K562 (cell line): ENCODE measurements at regions not wholly inside any gene's neighbourhood (a gene's known extent, or its start where the extent isn't known, plus 50 kb on each side); places are given as distances from the start of the nearest gene placed in this dataset.

Experiments used
- ATAC-seq: fragments of 200-7000 bp; cut with Tn5 transposase; 3 replicates; pipeline ENCODE4 v1.9.1; 2020; ENCODE audit warnings: moderate library complexity
- BruUV-seq: library from RNA; stranded (reverse); fragments of 400-500 nt; replicated peaks from 2 replicates; lab custom pipeline; 2021; lab: Mats Ljungman, UMichigan
- CTCF ChIA-PET: fragments of 300-600 bp; formaldehyde crosslinking; extraction: SDS; loops from one replicate; lab custom pipeline; 2021; ENCODE audit warnings: low intra/inter-chr PET ratio; lab: Yijun Ruan, JAX
- POLR2A ChIA-PET: fragments of 300-600, 350-650 bp; sonication (Branson Sonifier 250); formaldehyde crosslinking; extraction: SDS; loops from one replicate; lab custom pipeline; 2021; ENCODE audit warnings: antibody characterized with exemption, inconsistent platforms; lab: Yijun Ruan, JAX
- DNase-seq, 4 experiments: peaks; one replicate each; pipeline versions ENCODE4 v3.0.0 to v3.0.0-alpha.2; 2011 to 2018; ENCODE audit warnings: low spot score in 3 of 4, mixed read lengths in 3 of 4; ENCODE audit errors: extremely low read depth in 1 of 4
- FAIRE-seq: peaks from 2 replicates; lab custom pipeline; 2011; peaks lifted over from hg19 to GRCh38; lab: Jason Lieb, UNC
- H2AFZ ChIP-seq: 2 replicates; pipeline ENCODE4 v1.6.0; 2011; ENCODE audit warnings: low read depth, low read length, control low read depth, inconsistent platforms
- H3K27ac ChIP-seq: fragments of 200-600 bp; 3 replicates; pipeline ENCODE4 v1.8.0; 2011; ENCODE audit warnings: low read depth, mild to moderate bottlenecking, control low read depth, inconsistent platforms, low read length, moderate library complexity, mixed read lengths; ENCODE audit errors: extremely low read depth
- H3K27me3 ChIP-seq, 2 experiments: fragments of 300-600 bp in 1 of 2; 2 replicates in 1 of 2; 3 replicates in 1 of 2; pipeline versions ENCODE4 v1.6.0 to v1.8.0; 2011; ENCODE audit warnings: inconsistent platforms in 2 of 2, low read length in 2 of 2, mild to moderate bottlenecking in 1 of 2, mixed read lengths in 1 of 2, moderate library complexity in 1 of 2; ENCODE audit not compliant: control insufficient read depth in 2 of 2, insufficient read depth in 2 of 2
- H3K36me3 ChIP-seq: fragments of 300-600 bp; 3 replicates; pipeline ENCODE4 v1.8.0; 2011; ENCODE audit warnings: mild to moderate bottlenecking, low read length, inconsistent platforms; ENCODE audit not compliant: control insufficient read depth, insufficient read depth
- H3K4me1 ChIP-seq, 2 experiments: fragments of 200-600 bp in 1 of 2; replicated peaks in 1 of 2; 2 replicates in 1 of 2; 3 replicates in 1 of 2; pipeline versions ENCODE4 v1.5.1 to v1.8.0; 2011; ENCODE audit warnings: inconsistent platforms in 2 of 2, low read length in 2 of 2, mild to moderate bottlenecking in 1 of 2, mixed read lengths in 1 of 2, moderate library complexity in 1 of 2; ENCODE audit not compliant: control insufficient read depth in 2 of 2, insufficient read depth in 2 of 2
- H3K4me2 ChIP-seq: 2 replicates; pipeline ENCODE4 v1.6.1; 2011; ENCODE audit warnings: low read length, control low read depth, inconsistent platforms, mixed read lengths; ENCODE audit not compliant: insufficient read depth
- H3K4me3 ChIP-seq: fragments of 200-600 bp; sonication (generic), shearing (Covaris generic); 2 replicates; pipeline ENCODE4 v1.5.1; 2016; ENCODE audit warnings: control low read depth, inconsistent platforms
- H3K79me2 ChIP-seq: fragments of 200-600 bp; 3 replicates; pipeline ENCODE4 v1.8.0; 2011; ENCODE audit warnings: low read length, inconsistent platforms; ENCODE audit not compliant: control insufficient read depth, insufficient read depth
- H3K9ac ChIP-seq, 2 experiments: 2 replicates each; pipeline versions ENCODE4 v1.6.0 to v1.6.1; 2011; ENCODE audit warnings: low read depth in 2 of 2, low read length in 2 of 2, control low read depth in 1 of 2, inconsistent platforms in 1 of 2, mild to moderate bottlenecking in 1 of 2, mixed read lengths in 1 of 2; ENCODE audit not compliant: insufficient read depth in 1 of 2
- H3K9me1 ChIP-seq: one replicate; pipeline ENCODE4 v1.6.0; 2011; ENCODE audit warnings: inconsistent platforms, mild to moderate bottlenecking, low read length, moderate library complexity; ENCODE audit not compliant: control insufficient read depth, insufficient read depth
- H3K9me3 ChIP-seq: replicated peaks from 2 replicates; pipeline ENCODE4 v1.5.1; 2011; ENCODE audit warnings: low read depth, low read length, inconsistent platforms; ENCODE audit not compliant: control insufficient read depth, insufficient read depth
- H4K20me1 ChIP-seq: replicated peaks from 2 replicates; pipeline ENCODE4 v1.6.1; 2011; ENCODE audit warnings: low read length, inconsistent platforms, mixed read lengths; ENCODE audit not compliant: control insufficient read depth, insufficient read depth
- HNRNPLL ChIP-seq: fragments of 200-400 bp; formaldehyde crosslinking; IDR thresholded peaks from 2 replicates; pipeline ENCODE4 v1.6.1; 2017; ENCODE audit warnings: low read length, low read depth, mild to moderate bottlenecking; ENCODE audit not compliant: poor library complexity, severe bottlenecking
- MAFG ChIP-seq: fragments of 450-650 bp; conservative IDR thresholded peaks from 2 replicates; pipeline ENCODE4 v1.6.1; 2016; ENCODE audit warnings: missing genetic modification characterization, missing compliant biosample characterization
- RFX5 ChIP-seq: IDR thresholded peaks from 2 replicates; pipeline ENCODE4 v1.6.1; 2011; ENCODE audit warnings: low read depth, mild to moderate bottlenecking, improper control_type of control experiment, low read length
- TEAD1 ChIP-seq, 2 experiments: fragments of 450-650 bp in 1 of 2; sonication (generic) in 1 of 2; formaldehyde crosslinking; IDR thresholded peaks; 2 replicates each; pipeline versions ENCODE4 v1.4.0 to v1.8.0; 2020 to 2022; ENCODE audit warnings: mild to moderate bottlenecking in 2 of 2, missing genetic modification reagents in 1 of 2
- TRIM28 ChIP-seq: fragments of 450-650 bp; IDR thresholded peaks from 2 replicates; pipeline ENCODE4 v1.6.1; 2017
- WGBS: fragments of 100-300 bp; shearing (Covaris generic); methylation state at CpG from one replicate; pipeline ENCODE4 v1.1.6; 2016; ENCODE audit warnings: low coverage, mixed read lengths; ENCODE audit not compliant: insufficient coverage; ENCODE audit errors: missing lambda C conversion rate; 5-methylcytosine and 5-hydroxymethylcytosine counted together
- in situ Hi-C: fragments of 300-500 bp; cut with MboI; formaldehyde crosslinking; loops from 4 replicates; pipeline ENCODE4 v1.15.0; 2018; ENCODE audit warnings: inconsistent platforms, mixed read lengths
- intact Hi-C: fragments of 100-400 bp; cut with micrococcal nuclease; formaldehyde crosslinking; loops from 2 replicates; pipeline ENCODE4 v1.14.2; 2022
- TF ChIP-seq, protein P1 (sequence below), 2 experiments: fragments of 450-650 bp; IDR thresholded peaks; 2 replicates each; pipeline ENCODE4 v1.6.1; 2018; ENCODE audit warnings: mild to moderate bottlenecking in 2 of 2, low read depth in 1 of 2; ENCODE audit not compliant: partially characterized antibody in 2 of 2
- TF ChIP-seq, protein P2 (sequence below), 2 experiments: IDR thresholded peaks; 2 replicates each; pipeline ENCODE4 v1.6.1; 2012; ENCODE audit warnings: improper control_type of control experiment in 2 of 2, low read depth in 2 of 2, low read length in 2 of 2, borderline replicate concordance in 1 of 2
- TF ChIP-seq, protein P3 (sequence below): sonication (generic); formaldehyde crosslinking; IDR thresholded peaks from 2 replicates; pipeline ENCODE4 v1.8.0; 2022; ENCODE audit warnings: mild to moderate bottlenecking, missing genetic modification reagents

DNA sequence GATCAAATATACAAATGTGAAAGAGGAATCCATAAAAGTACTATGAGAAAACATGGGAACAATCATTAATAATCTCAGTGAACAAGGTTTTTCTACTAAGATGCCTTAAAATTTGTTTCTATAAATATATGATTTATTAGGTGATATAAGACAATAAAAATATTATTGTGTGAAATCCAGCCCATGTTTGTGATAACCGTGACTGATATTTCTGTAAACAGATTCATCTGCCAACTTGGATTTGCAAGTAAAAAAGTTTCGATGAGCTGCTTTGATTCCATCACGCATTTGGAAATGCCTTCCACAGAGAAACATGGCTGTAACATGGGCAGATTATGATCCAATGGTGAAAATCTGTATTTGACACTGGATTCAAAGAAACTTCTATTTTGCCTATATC is 157.8 kb downstream of the NXPE2 start (continued):
- TF ChIP-seq, protein P1, sequence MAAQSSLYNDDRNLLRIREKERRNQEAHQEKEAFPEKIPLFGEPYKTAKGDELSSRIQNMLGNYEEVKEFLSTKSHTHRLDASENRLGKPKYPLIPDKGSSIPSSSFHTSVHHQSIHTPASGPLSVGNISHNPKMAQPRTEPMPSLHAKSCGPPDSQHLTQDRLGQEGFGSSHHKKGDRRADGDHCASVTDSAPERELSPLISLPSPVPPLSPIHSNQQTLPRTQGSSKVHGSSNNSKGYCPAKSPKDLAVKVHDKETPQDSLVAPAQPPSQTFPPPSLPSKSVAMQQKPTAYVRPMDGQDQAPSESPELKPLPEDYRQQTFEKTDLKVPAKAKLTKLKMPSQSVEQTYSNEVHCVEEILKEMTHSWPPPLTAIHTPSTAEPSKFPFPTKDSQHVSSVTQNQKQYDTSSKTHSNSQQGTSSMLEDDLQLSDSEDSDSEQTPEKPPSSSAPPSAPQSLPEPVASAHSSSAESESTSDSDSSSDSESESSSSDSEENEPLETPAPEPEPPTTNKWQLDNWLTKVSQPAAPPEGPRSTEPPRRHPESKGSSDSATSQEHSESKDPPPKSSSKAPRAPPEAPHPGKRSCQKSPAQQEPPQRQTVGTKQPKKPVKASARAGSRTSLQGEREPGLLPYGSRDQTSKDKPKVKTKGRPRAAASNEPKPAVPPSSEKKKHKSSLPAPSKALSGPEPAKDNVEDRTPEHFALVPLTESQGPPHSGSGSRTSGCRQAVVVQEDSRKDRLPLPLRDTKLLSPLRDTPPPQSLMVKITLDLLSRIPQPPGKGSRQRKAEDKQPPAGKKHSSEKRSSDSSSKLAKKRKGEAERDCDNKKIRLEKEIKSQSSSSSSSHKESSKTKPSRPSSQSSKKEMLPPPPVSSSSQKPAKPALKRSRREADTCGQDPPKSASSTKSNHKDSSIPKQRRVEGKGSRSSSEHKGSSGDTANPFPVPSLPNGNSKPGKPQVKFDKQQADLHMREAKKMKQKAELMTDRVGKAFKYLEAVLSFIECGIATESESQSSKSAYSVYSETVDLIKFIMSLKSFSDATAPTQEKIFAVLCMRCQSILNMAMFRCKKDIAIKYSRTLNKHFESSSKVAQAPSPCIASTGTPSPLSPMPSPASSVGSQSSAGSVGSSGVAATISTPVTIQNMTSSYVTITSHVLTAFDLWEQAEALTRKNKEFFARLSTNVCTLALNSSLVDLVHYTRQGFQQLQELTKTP (IDR thresholded peaks at IDR 0.05; ENCODE audit: low read depth in 1 of 2, partially characterized antibody in 2 of 2) = no peak
- TF ChIP-seq TEAD1 (CRISPR knock-in tag; IDR thresholded peaks at IDR 0.05) (no peak), TRIM28 (no peak)
- TF ChIP-seq, all 486 proteins: peak for 0

DNA sequence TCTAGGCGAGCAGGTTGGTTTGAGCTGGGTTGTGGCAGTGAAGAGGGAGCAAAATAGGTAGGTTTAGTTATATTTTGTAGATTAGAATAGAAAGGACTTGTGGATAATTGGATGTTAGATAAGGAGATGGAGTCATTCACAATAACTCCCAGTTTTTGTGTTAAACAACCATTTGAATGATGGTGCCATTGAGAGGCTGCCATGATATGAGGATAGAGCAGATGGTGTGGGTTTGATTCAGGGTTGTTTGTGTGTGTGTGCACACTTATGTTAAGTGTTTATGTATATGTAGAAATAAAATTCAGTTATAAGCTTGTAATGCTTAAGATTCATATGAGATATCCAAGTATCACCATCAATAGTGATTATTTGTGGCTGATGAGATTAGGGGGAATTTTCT is 166.6 kb downstream of the NXPE2 start:
- ATAC-seq = no peak
- Histone ChIP-seq H3K9me3 (no peaks in the 10 kb centered on the region), H3K27me3 (no peaks in the 10 kb centered on the region), H2AFZ (no peak overlapping the region), H3K4me3 (no peak overlapping the region), H4K20me1 (no peaks in the 10 kb centered on the region), H3K79me2 (no peaks in the 10 kb centered on the region), H3K4me1 (no peaks in the 10 kb centered on the region), H3K9me1 (no peaks in the 10 kb centered on the region), H3K9ac (no peak overlapping the region), H3K27ac (no peak overlapping the region), H3K36me3 (no peaks in the 10 kb centered on the region), H3K4me2 (no peak overlapping the region)
- no peak for DNase-seq
- no peak for FAIRE-seq
- WGBS = 0% methylated on average over 1 of the region's 1 CpG
- intact Hi-C loops (no loop called here), in situ Hi-C loops (no loop called here)
- ChIA-PET CTCF (no interaction called here), POLR2A (no interaction called here)
- no TSS peak for BruUV-seq
- TF ChIP-seq MAFG (tag) (no peak), HNRNPLL (no peak), RFX5 (no peak)
- TF ChIP-seq, protein P2, sequence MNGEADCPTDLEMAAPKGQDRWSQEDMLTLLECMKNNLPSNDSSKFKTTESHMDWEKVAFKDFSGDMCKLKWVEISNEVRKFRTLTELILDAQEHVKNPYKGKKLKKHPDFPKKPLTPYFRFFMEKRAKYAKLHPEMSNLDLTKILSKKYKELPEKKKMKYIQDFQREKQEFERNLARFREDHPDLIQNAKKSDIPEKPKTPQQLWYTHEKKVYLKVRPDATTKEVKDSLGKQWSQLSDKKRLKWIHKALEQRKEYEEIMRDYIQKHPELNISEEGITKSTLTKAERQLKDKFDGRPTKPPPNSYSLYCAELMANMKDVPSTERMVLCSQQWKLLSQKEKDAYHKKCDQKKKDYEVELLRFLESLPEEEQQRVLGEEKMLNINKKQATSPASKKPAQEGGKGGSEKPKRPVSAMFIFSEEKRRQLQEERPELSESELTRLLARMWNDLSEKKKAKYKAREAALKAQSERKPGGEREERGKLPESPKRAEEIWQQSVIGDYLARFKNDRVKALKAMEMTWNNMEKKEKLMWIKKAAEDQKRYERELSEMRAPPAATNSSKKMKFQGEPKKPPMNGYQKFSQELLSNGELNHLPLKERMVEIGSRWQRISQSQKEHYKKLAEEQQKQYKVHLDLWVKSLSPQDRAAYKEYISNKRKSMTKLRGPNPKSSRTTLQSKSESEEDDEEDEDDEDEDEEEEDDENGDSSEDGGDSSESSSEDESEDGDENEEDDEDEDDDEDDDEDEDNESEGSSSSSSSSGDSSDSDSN (IDR thresholded peaks at IDR 0.05; ENCODE audit: borderline replicate concordance in 1 of 2, low read depth in 2 of 2, low read length in 2 of 2) = no peak
- TF ChIP-seq, protein P3, sequence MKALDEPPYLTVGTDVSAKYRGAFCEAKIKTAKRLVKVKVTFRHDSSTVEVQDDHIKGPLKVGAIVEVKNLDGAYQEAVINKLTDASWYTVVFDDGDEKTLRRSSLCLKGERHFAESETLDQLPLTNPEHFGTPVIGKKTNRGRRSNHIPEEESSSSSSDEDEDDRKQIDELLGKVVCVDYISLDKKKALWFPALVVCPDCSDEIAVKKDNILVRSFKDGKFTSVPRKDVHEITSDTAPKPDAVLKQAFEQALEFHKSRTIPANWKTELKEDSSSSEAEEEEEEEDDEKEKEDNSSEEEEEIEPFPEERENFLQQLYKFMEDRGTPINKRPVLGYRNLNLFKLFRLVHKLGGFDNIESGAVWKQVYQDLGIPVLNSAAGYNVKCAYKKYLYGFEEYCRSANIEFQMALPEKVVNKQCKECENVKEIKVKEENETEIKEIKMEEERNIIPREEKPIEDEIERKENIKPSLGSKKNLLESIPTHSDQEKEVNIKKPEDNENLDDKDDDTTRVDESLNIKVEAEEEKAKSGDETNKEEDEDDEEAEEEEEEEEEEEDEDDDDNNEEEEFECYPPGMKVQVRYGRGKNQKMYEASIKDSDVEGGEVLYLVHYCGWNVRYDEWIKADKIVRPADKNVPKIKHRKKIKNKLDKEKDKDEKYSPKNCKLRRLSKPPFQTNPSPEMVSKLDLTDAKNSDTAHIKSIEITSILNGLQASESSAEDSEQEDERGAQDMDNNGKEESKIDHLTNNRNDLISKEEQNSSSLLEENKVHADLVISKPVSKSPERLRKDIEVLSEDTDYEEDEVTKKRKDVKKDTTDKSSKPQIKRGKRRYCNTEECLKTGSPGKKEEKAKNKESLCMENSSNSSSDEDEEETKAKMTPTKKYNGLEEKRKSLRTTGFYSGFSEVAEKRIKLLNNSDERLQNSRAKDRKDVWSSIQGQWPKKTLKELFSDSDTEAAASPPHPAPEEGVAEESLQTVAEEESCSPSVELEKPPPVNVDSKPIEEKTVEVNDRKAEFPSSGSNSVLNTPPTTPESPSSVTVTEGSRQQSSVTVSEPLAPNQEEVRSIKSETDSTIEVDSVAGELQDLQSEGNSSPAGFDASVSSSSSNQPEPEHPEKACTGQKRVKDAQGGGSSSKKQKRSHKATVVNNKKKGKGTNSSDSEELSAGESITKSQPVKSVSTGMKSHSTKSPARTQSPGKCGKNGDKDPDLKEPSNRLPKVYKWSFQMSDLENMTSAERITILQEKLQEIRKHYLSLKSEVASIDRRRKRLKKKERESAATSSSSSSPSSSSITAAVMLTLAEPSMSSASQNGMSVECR (CRISPR knock-in tag) = no peak
